Mesothelial cell of epicardium (in vitro differentiated cells): ENCODE measurements at regions not wholly inside any gene's neighbourhood (a gene's known extent, or its start where the extent isn't known, plus 50 kb on each side); places are given as distances from the start of the nearest gene placed in this dataset.

Experiments used
- DNase-seq, 2 experiments: peaks; one replicate each; pipeline ENCODE4 v3.0.0; 2021; ENCODE audit warnings: low spot score in 2 of 2; ENCODE audit not compliant: unreplicated experiment in 2 of 2
- H3K27ac Mint-ChIP-seq: 2 replicates; pipeline ENCODE4 v1.8.0; 2021; ENCODE audit warnings: mixed read lengths
- H3K27me3 Mint-ChIP-seq: 2 replicates; pipeline ENCODE4 v1.8.0; 2021; ENCODE audit warnings: low read depth, mixed read lengths
- H3K36me3 Mint-ChIP-seq: 2 replicates; pipeline ENCODE4 v1.8.0; 2021; ENCODE audit warnings: mixed read lengths
- H3K4me1 Mint-ChIP-seq: 2 replicates; pipeline ENCODE4 v1.8.0; 2021; ENCODE audit warnings: mixed read lengths
- H3K4me3 Mint-ChIP-seq: 2 replicates; pipeline ENCODE4 v1.8.0; 2021; ENCODE audit warnings: mild to moderate bottlenecking, moderate library complexity, mixed read lengths
- H3K9me3 Mint-ChIP-seq: 2 replicates; pipeline ENCODE4 v1.8.0; 2021; ENCODE audit warnings: mixed read lengths
- TF ChIP-seq, protein P1 (sequence below): fragments of 200-600 bp; sonication (generic); IDR thresholded peaks from one replicate; pipeline ENCODE4 v1.5.0; 2021; ENCODE audit warnings: antibody characterized with exemption; ENCODE audit not compliant: unreplicated experiment

DNA sequence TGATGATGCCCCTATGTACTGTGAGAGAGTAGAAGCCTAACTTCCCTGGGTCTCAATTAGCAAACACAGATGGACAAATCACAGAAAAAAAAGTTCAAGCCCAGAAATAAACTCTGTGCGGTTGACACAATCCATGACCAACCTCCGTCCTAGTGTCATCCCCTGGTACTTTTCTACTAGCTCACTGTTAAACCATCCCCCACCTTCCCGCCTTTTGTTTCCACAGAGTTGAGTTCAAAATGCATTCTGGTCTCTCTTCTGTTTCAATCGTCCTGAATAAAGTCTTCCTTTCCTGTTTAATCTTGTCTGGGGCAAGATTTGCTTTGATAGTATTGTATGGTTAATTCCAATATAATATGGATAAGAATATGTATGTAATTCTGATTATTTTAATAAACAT is 199.9 kb downstream of the SLC6A15 start:
- Mint-ChIP-seq H3K27me3 (no peaks in the 10 kb centered on the region), H3K27ac (no peak overlapping the region), H3K4me3 (no peak overlapping the region), H3K4me1 (peaks cover 6% of the 10 kb centered on the region), H3K36me3 (no peaks in the 10 kb centered on the region), H3K9me3 (peaks cover 10% of the 10 kb centered on the region)
- TF ChIP-seq, protein P1, sequence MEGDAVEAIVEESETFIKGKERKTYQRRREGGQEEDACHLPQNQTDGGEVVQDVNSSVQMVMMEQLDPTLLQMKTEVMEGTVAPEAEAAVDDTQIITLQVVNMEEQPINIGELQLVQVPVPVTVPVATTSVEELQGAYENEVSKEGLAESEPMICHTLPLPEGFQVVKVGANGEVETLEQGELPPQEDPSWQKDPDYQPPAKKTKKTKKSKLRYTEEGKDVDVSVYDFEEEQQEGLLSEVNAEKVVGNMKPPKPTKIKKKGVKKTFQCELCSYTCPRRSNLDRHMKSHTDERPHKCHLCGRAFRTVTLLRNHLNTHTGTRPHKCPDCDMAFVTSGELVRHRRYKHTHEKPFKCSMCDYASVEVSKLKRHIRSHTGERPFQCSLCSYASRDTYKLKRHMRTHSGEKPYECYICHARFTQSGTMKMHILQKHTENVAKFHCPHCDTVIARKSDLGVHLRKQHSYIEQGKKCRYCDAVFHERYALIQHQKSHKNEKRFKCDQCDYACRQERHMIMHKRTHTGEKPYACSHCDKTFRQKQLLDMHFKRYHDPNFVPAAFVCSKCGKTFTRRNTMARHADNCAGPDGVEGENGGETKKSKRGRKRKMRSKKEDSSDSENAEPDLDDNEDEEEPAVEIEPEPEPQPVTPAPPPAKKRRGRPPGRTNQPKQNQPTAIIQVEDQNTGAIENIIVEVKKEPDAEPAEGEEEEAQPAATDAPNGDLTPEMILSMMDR: no peak
- no peak for DNase-seq

DNA sequence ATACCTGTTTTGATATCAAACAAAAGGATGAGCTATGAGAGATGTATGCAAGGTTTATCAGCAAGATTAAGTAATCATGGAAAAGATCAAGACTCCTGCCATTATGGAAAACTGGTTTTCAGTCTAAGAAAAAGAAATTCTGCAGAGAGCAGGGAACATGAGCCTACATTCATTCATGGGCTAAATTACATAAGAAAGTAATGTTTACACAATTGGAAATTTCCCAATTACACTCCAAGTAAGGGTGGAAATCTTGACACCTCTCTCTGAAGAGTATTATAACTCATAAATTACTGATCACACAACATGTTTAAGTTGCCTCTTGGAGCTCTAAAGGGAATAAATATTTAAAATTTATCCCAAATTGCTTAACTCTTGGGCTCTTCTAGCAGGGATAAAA is 206.2 kb downstream of the SLC6A15 start:
- H3K36me3 Mint-ChIP-seq: no peaks in the 10 kb centered on the region
- H3K4me1 Mint-ChIP-seq: peaks cover 14% of the 10 kb centered on the region
- DNase-seq: no peak
- H3K9me3 Mint-ChIP-seq: peaks cover 11% of the 10 kb centered on the region
- H3K4me3 Mint-ChIP-seq: no peak overlapping the region
- H3K27me3 Mint-ChIP-seq: no peaks in the 10 kb centered on the region
- peak overlapping the region; percentile 81 for H3K27ac Mint-ChIP-seq
- TF ChIP-seq, protein P1: no peak

DNA sequence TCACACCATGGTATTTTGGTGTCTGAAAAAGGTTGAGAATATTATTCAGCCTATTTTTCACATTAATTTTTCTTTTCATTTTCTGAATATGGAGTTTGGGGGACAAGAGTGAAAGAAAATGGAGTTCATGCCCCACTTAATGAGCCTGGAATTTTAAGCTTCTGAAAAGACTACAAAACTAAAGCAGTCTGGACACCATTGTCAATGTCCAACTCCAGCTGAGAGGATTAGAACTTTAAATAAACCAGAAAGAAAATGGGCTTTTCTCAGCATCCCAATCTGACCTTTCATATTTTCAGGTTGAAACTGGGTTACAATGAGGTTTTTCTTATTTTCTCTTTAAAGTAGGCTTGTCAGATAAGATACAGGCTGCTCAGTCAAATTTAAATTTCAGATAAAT is 207.7 kb downstream of the SLC6A15 start:
- H3K27me3 Mint-ChIP-seq: no peaks in the 10 kb centered on the region
- TF ChIP-seq, protein P1: no peak
- H3K4me1 Mint-ChIP-seq: peaks cover 9% of the 10 kb centered on the region
- H3K36me3 Mint-ChIP-seq: no peaks in the 10 kb centered on the region
- H3K4me3 Mint-ChIP-seq: no peak overlapping the region
- H3K9me3 Mint-ChIP-seq: peaks cover 9% of the 10 kb centered on the region
- no peak overlapping the region for H3K27ac Mint-ChIP-seq
- DNase-seq: no peak

DNA sequence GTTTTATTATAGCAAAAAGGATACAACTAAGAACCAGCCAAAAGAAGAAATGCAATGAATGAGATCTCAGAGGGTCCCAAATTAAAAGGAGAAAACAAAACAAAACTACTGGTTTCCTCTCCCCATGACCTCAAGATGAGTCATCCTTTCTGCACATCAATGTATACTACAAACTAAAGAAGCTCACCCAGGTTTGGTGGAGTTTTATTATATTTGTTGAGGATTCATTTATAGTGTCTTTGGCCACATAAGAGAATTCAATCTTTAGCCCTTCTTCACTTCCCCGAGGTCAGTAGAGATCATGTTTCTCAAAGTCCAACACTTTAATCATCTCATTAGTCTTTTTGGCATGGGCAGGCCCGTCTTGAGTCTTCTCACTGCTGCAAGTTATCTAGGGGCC is 210.6 kb downstream of the SLC6A15 start:
- Mint-ChIP-seq H3K27ac (no peak overlapping the region), H3K4me1 (peaks cover 14% of the 10 kb centered on the region), H3K4me3 (no peak overlapping the region), H3K9me3 (peaks cover 9% of the 10 kb centered on the region), H3K27me3 (no peaks in the 10 kb centered on the region), H3K36me3 (no peaks in the 10 kb centered on the region)
- TF ChIP-seq, protein P1: no peak
- DNase-seq: no peak

DNA sequence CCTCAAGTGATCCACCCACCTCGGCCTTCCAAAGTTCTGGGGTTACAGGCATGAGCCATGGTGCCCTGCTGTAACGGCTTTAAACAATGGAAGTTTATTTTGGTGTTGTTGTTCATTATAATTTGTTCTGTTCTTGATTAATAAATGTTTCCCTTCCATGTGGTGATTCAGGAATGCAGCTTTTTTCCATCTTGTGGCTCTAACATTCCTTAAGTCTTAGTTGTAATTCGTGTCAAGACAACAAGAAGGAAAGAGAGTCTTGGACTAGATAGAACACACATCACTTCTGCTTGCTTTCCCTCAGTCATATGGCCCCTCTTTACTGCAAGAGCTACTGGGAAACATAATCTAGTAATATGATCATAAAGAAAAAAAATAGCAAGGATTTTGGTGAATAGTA is 211.6 kb downstream of the SLC6A15 start:
- peaks cover 9% of the 10 kb centered on the region for H3K9me3 Mint-ChIP-seq
- H3K4me3 Mint-ChIP-seq: no peak overlapping the region

More for the DNA sequence above, 211.6 kb downstream of the SLC6A15 start:
- Mint-ChIP-seq H3K36me3 (no peaks in the 10 kb centered on the region), H3K27me3 (no peaks in the 10 kb centered on the region), H3K27ac (no peak overlapping the region), H3K4me1 (peaks cover 18% of the 10 kb centered on the region)
- TF ChIP-seq, protein P1: no peak
- no peak for DNase-seq
